ENCODE measurements at regions not wholly inside any gene's neighbourhood (a gene's known extent, or its start where the extent isn't known, plus 50 kb on each side); places are given as distances from the start of the nearest gene placed in this dataset.

DNA sequence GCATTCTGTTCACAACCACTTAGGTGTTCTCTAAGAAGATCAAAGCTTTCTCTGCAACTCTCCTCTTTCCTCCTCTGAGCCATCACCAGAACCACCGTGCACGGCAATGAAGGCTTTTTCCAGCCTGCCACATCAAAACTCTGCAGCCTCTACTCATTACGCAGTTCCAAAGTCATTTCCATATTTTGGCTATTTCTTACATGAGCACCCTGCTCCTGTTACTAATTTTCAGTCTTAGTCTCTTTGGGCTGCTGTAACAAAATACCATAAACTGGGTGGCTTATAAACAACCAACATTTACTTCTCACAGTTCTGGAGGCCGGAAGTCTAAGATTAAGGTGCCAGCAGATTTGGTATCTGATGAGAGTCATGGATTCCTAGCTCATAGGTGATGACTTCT is 70.4 kb upstream of the THBS2 start:
- TF ChIP-seq CTBP1 (IDR thresholded peaks at IDR 0.05; ENCODE audit: borderline replicate concordance) (no peak), BHLHE40 (IDR thresholded peaks at IDR 0.05; ENCODE audit: borderline replicate concordance) (no peak), FOXM1 (IDR thresholded peaks at IDR 0.05; ENCODE audit: borderline replicate concordance) (no peak), LEF1 (IDR thresholded peaks at IDR 0.05; ENCODE audit: borderline replicate concordance) (no peak), TARDBP (IDR thresholded peaks at IDR 0.05) (no peak), ZNF384 (IDR thresholded peaks at IDR 0.05) (no peak), SUZ12 (IDR thresholded peaks at IDR 0.05) (no peak), ARNT (IDR thresholded peaks at IDR 0.05) (no peak), FOXK2 (IDR thresholded peaks at IDR 0.05) (no peak), NFRKB (IDR thresholded peaks at IDR 0.05) (no peak), ELF4 (IDR thresholded peaks at IDR 0.05) (no peak), HDGF (IDR thresholded peaks at IDR 0.05; ENCODE audit: borderline replicate concordance) (no peak)
- TF ChIP-seq, protein P1, sequence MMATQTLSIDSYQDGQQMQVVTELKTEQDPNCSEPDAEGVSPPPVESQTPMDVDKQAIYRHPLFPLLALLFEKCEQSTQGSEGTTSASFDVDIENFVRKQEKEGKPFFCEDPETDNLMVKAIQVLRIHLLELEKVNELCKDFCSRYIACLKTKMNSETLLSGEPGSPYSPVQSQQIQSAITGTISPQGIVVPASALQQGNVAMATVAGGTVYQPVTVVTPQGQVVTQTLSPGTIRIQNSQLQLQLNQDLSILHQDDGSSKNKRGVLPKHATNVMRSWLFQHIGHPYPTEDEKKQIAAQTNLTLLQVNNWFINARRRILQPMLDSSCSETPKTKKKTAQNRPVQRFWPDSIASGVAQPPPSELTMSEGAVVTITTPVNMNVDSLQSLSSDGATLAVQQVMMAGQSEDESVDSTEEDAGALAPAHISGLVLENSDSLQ (IDR thresholded peaks at IDR 0.05) = no peak
